HCT116 (cell line): ENCODE measurements at regions not wholly inside any gene's neighbourhood (a gene's known extent, or its start where the extent isn't known, plus 50 kb on each side); places are given as distances from the start of the nearest gene placed in this dataset.

Experiments
- ATAC-seq: fragments of 200-7000 bp; cut with Tn5 transposase; 2 replicates; pipeline ENCODE4 v1.9.1; 2020; ENCODE audit warnings: mild to moderate bottlenecking, moderate library complexity
- BruUV-seq: library from RNA; stranded (reverse); fragments of 400-500 nt; replicated peaks from 2 replicates; lab custom pipeline; 2021; lab: Mats Ljungman, UMichigan
- CTCF ChIA-PET: fragments of 300-600 bp; sonication (Branson Sonifier 250); formaldehyde crosslinking; loops from one replicate; lab custom pipeline; 2021; ENCODE audit warnings: antibody characterized with exemption; lab: Charles Lee
- POLR2A ChIA-PET: fragments of 300-600, 350-600 bp; sonication (Branson Sonifier 250); formaldehyde crosslinking; loops from one replicate; lab custom pipeline; 2021; ENCODE audit warnings: antibody characterized with exemption; lab: Charles Lee
- RAD21 ChIA-PET, 2 experiments: fragments of 300-600 bp; sonication (Branson Sonifier 250); formaldehyde crosslinking; loops; one replicate each; lab custom pipeline; 2023; ENCODE audit warnings: low total read pairs in 2 of 2; ENCODE audit not compliant: uncharacterized antibody in 2 of 2, unreplicated experiment in 2 of 2, low non-redundant PET in 1 of 2; lab: Charles Lee
- DNase-seq: peaks from one replicate; pipeline ENCODE4 v3.0.0-alpha.2; 2010; ENCODE audit warnings: low read depth, low spot score
- H2AFZ ChIP-seq: fragments of 200-600 bp; shearing (Covaris generic), sonication (generic); 2 replicates; pipeline ENCODE4 v1.6.1; 2017; ENCODE audit warnings: low read depth, mixed run types, mixed read lengths, antibody characterized with exemption, low read length; ENCODE audit not compliant: poor library complexity, severe bottlenecking
- H3K27ac ChIP-seq: 2 replicates; pipeline ENCODE4 v1.5.1; 2012; ENCODE audit warnings: low read depth, low read length
- H3K27me3 ChIP-seq: fragments of 200-600 bp; sonication (generic); 2 replicates; pipeline ENCODE4 v1.6.1; 2016; ENCODE audit warnings: mixed run types, low read length, mixed read lengths; ENCODE audit not compliant: insufficient read depth
- H3K36me3 ChIP-seq, 2 experiments: fragments of 200-500 bp in 1 of 2; fragments of 200-600 bp in 1 of 2; sonication (Bioruptor generic) in 1 of 2; sonication (generic) in 1 of 2; 2 replicates each; pipeline versions ENCODE4 v1.5.1 to v1.6.1; 2014 to 2016; ENCODE audit warnings: low read length in 2 of 2, inconsistent platforms in 1 of 2, mixed read lengths in 1 of 2, mixed run types in 1 of 2; ENCODE audit not compliant: insufficient read depth in 2 of 2, control insufficient read depth in 1 of 2
- H3K4me1 ChIP-seq, 2 experiments: fragments of 200-600 bp in 1 of 2; sonication (generic) in 1 of 2; 2 replicates each; pipeline versions ENCODE4 v1.5.1 to v1.6.1; 2012 to 2017; ENCODE audit warnings: low read length in 2 of 2, inconsistent platforms in 1 of 2, mild to moderate bottlenecking in 1 of 2, mixed read lengths in 1 of 2, mixed run types in 1 of 2, moderate library complexity in 1 of 2; ENCODE audit not compliant: insufficient read depth in 2 of 2, control insufficient read depth in 1 of 2
- H3K4me2 ChIP-seq: fragments of 200-600 bp; sonication (generic); 2 replicates; pipeline ENCODE4 v1.6.1; 2017; ENCODE audit warnings: mixed run types, low read length, mixed read lengths
- H3K4me3 ChIP-seq, 2 experiments: fragments of 200-600 bp in 1 of 2; sonication (generic) in 1 of 2; replicated peaks in 1 of 2; 2 replicates each; pipeline ENCODE4 v1.5.1; 2011 to 2016; ENCODE audit warnings: low read length in 2 of 2, control low read depth in 1 of 2, low read depth in 1 of 2, mild to moderate bottlenecking in 1 of 2, mixed read lengths in 1 of 2, mixed run types in 1 of 2
- H3K79me2 ChIP-seq: fragments of 200-600 bp; sonication (generic); 2 replicates; pipeline ENCODE4 v1.6.1; 2017; ENCODE audit warnings: mild to moderate bottlenecking, mixed run types, low read length, moderate library complexity, mixed read lengths; ENCODE audit not compliant: insufficient read depth
- H3K9ac ChIP-seq: fragments of 200-600 bp; sonication (generic); 2 replicates; pipeline ENCODE4 v1.6.1; 2016; ENCODE audit warnings: low read length, mixed read lengths
- H3K9me2 ChIP-seq: fragments of 200-600 bp; sonication (generic), shearing (Covaris generic); 2 replicates; pipeline ENCODE4 v1.6.1; 2017; ENCODE audit warnings: mixed run types, mild to moderate bottlenecking, moderate library complexity; ENCODE audit not compliant: insufficient read depth
- H3K9me3 ChIP-seq, 2 experiments: fragments of 200-500 bp in 1 of 2; fragments of 200-600 bp in 1 of 2; sonication (Bioruptor generic) in 1 of 2; sonication (generic) in 1 of 2; 2 replicates each; pipeline ENCODE4 v1.6.1; 2014 to 2017; ENCODE audit warnings: low read length in 2 of 2, mixed read lengths in 2 of 2, inconsistent platforms in 1 of 2, low read depth in 1 of 2, mild to moderate bottlenecking in 1 of 2, mixed run types in 1 of 2, moderate library complexity in 1 of 2; ENCODE audit not compliant: control insufficient read depth in 1 of 2, insufficient read depth in 1 of 2
- H4K20me1 ChIP-seq: fragments of 200-600 bp; sonication (generic), shearing (Covaris generic); 2 replicates; pipeline ENCODE4 v1.6.1; 2017; ENCODE audit warnings: mixed run types, mild to moderate bottlenecking, moderate library complexity; ENCODE audit not compliant: insufficient read depth
- ATF3 ChIP-seq: IDR thresholded peaks from 2 replicates; pipeline ENCODE4 v1.6.1; 2012
- CEBPB ChIP-seq: IDR thresholded peaks from 2 replicates; pipeline ENCODE4 v1.6.1; 2012; ENCODE audit warnings: low read depth
- FOSL1 ChIP-seq: IDR thresholded peaks from 2 replicates; pipeline ENCODE4 v1.6.1; 2012; ENCODE audit warnings: low read depth
- MAX ChIP-seq: IDR thresholded peaks from 2 replicates; pipeline ENCODE4 v1.6.1; 2012
- RAD21 ChIP-seq: IDR thresholded peaks from 2 replicates; pipeline ENCODE4 v1.6.1; 2012; ENCODE audit warnings: low read depth, mild to moderate bottlenecking
- REST ChIP-seq: IDR thresholded peaks from 2 replicates; pipeline ENCODE4 v1.6.1; 2012; ENCODE audit warnings: low read depth
- SIN3A ChIP-seq: IDR thresholded peaks from 2 replicates; pipeline ENCODE4 v1.6.1; 2012; ENCODE audit warnings: low read depth
- TCF7L2 ChIP-seq: IDR thresholded peaks from 2 replicates; pipeline ENCODE4 v1.7.0; 2011; ENCODE audit warnings: borderline replicate concordance, inconsistent platforms; ENCODE audit not compliant: insufficient read depth, insufficient read length; ENCODE audit errors: extremely low read depth
- YY1 ChIP-seq: IDR thresholded peaks from 2 replicates; pipeline ENCODE4 v1.6.1; 2011; ENCODE audit warnings: low read length, low read depth, moderate library complexity, mild to moderate bottlenecking; ENCODE audit not compliant: insufficient replicate concordance; ENCODE audit errors: extremely low read depth
- ZFX ChIP-seq: fragments of 450-650 bp; IDR thresholded peaks from 2 replicates; pipeline ENCODE4 v1.6.1; 2017
- intact Hi-C: fragments of 100-400 bp; cut with micrococcal nuclease; formaldehyde crosslinking; loops from 2 replicates; pipeline ENCODE4 v1.10.0; 2022

GRCh38 chr9:118318770-118319431 is 614.7 kb downstream of the TLR4 start:
- Histone ChIP-seq H3K9me2 (no peaks in the 10 kb centered on the region), H3K4me2 (no peak overlapping the region), H3K4me3 (no peak overlapping the region), H2AFZ (no peak overlapping the region), H3K9ac (no peak overlapping the region), H3K4me1 (no peaks in the 10 kb centered on the region), H3K79me2 (no peaks in the 10 kb centered on the region), H3K27ac (no peak overlapping the region), H3K36me3 (no peaks in the 10 kb centered on the region), H3K27me3 (no peaks in the 10 kb centered on the region), H4K20me1 (no peaks in the 10 kb centered on the region), H3K9me3 (peaks cover 0 to 4% of the 10 kb centered on the region in 2 experiments; a peak in 2 of 4 replicates)
- ChIA-PET POLR2A (no interaction called here), CTCF (no interaction called here), RAD21 (no interaction called here)
- DNase-seq: no peak
- TF ChIP-seq TCF7L2 (no peak), YY1 (no peak), SIN3A (no peak), CEBPB (no peak), MAX (no peak), ZFX (no peak), RAD21 (no peak), ATF3 (no peak), FOSL1 (no peak), REST (no peak)
- ATAC-seq: no peak
- BruUV-seq: no TSS peak
- intact Hi-C loops: no loop called here
